ENCODE measurements at regions not wholly inside any gene's neighbourhood (a gene's known extent, or its start where the extent isn't known, plus 50 kb on each side); places are given as distances from the start of the nearest gene placed in this dataset.

DNA sequence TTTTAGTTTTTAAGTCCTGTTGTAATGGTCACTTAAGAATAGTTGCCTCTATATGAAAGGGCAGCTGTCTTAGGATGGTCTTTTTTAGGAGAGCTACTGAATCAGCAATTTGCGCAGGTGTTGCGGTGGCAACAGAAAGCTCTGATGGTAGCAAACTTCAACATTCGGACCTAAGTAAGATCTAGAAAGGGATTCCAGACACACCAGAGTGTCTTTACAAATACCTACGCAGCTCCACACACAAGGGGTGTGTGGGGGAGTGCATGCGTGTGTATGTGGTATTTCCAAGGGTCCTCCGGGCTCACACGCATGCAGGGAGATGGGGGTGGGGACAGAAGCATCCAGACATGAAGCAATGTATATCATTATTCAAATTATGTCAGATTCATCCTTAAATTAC, 438.6 kb upstream of the MGMT start:
- Histone ChIP-seq H4K8ac (ENCODE audit: low read depth, low read length) (no peak overlapping the region), H3K4me1 (ENCODE audit: control insufficient read depth in 2 of 2, insufficient read depth in 1 of 2, low read depth in 1 of 2, low read length in 2 of 2) (peaks cover 0 to 5% of the 10 kb centered on the region in 2 donors), H2BK5ac (ENCODE audit: low read length) (no peak overlapping the region), H2BK15ac (ENCODE audit: low read length) (no peak overlapping the region), H3K4me2 (ENCODE audit: insufficient read depth, low read length, poor library complexity, severe bottlenecking) (no peak overlapping the region), H3K4me3 (ENCODE audit: low read length in 2 of 2) (no peak overlapping the region), H3K79me1 (ENCODE audit: low read depth, low read length) (no peaks in the 10 kb centered on the region), H3K18ac (ENCODE audit: low read length) (no peak overlapping the region), H3K23ac (ENCODE audit: low read depth, low read length, poor library complexity) (no peak overlapping the region), H3K4ac (ENCODE audit: low read length) (no peak overlapping the region), H2BK12ac (ENCODE audit: low read length) (no peak overlapping the region), H2BK120ac (ENCODE audit: low read depth, low read length) (no peak overlapping the region), H3K9me3 (replicated peaks in 1 of 2; ENCODE audit: control insufficient read depth in 2 of 2, insufficient read depth in 1 of 2, low read depth in 1 of 2, low read length in 2 of 2) (no peaks in the 10 kb centered on the region), H3K9ac (ENCODE audit: low read depth, low read length, poor library complexity) (no peak overlapping the region), H3K36me3 (replicated peaks in 1 of 2; ENCODE audit: control insufficient read depth in 2 of 2, insufficient read depth in 2 of 2, low read length in 2 of 2) (no peaks in the 10 kb centered on the region), H3K27me3 (ENCODE audit: control insufficient read depth in 3 of 3, insufficient read depth in 3 of 3, low read depth in 1 of 3, low read length in 3 of 3) (no peaks in the 10 kb centered on the region), H4K91ac (ENCODE audit: low read depth, low read length, poor library complexity) (no peak overlapping the region), H2AK5ac (ENCODE audit: low read depth, low read length) (no peak overlapping the region), H3K27ac (replicated peaks; ENCODE audit: low read length) (no peak overlapping the region), H2AFZ (ENCODE audit: low read length) (no peak overlapping the region), H3K14ac (ENCODE audit: low read length) (no peak overlapping the region)
- DNase-seq (ENCODE audit: low spot score): no peak
- WGBS, 2 donors (ENCODE audit: extremely low coverage in 2 of 2, insufficient read length in 2 of 2, insufficient replicate concordance in 1 of 2): no CpG with 5 or more reads among the region's 7 CpGs

DNA sequence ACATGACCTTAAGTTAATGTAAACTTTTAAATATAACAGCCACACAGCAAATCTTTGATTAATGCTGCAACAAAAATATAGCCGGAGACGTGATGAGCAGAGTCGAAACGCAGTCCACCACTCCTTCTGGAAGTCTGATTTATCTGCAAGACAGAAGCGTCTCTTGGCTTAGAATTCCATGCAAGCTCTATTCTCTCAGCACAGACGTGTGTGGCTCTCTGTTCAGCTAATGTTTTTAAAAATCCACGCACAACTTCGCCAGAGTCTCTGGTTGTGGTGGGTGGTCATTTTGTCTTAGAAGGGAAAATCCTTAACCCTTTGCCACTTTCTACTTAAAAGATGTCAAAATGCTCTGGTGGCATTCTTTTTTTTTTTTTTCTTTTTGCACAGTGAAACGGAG, 438.0 kb upstream of the MGMT start:
- no peak overlapping the region for H3K27ac ChIP-seq (replicated peaks; ENCODE audit: low read length)
- H2AK5ac ChIP-seq (ENCODE audit: low read depth, low read length): no peak overlapping the region
- WGBS, 2 donors (ENCODE audit: extremely low coverage in 2 of 2, insufficient read length in 2 of 2, insufficient replicate concordance in 1 of 2): no CpG with 5 or more reads among the region's 9 CpGs
- H3K14ac ChIP-seq (ENCODE audit: low read length): no peak overlapping the region
- no peak overlapping the region for H3K18ac ChIP-seq (ENCODE audit: low read length)
- H3K9me3 ChIP-seq (replicated peaks in 1 of 2; ENCODE audit: control insufficient read depth in 2 of 2, insufficient read depth in 1 of 2, low read depth in 1 of 2, low read length in 2 of 2): no peaks in the 10 kb centered on the region
- no peak for DNase-seq (ENCODE audit: low spot score)
- no peaks in the 10 kb centered on the region for H3K36me3 ChIP-seq (replicated peaks in 1 of 2; ENCODE audit: control insufficient read depth in 2 of 2, insufficient read depth in 2 of 2, low read length in 2 of 2)
- no peak overlapping the region for H4K8ac ChIP-seq (ENCODE audit: low read depth, low read length)
- no peak overlapping the region for H3K4me2 ChIP-seq (ENCODE audit: insufficient read depth, low read length, poor library complexity, severe bottlenecking)
- H2BK12ac ChIP-seq (ENCODE audit: low read length): no peak overlapping the region
- no peaks in the 10 kb centered on the region for H3K79me1 ChIP-seq (ENCODE audit: low read depth, low read length)
- H2BK120ac ChIP-seq (ENCODE audit: low read depth, low read length): no peak overlapping the region
- no peak overlapping the region for H3K4me3 ChIP-seq (ENCODE audit: low read length in 2 of 2)
- no peak overlapping the region for H2BK5ac ChIP-seq (ENCODE audit: low read length)
- no peak overlapping the region for H2BK15ac ChIP-seq (ENCODE audit: low read length)
- H3K23ac ChIP-seq (ENCODE audit: low read depth, low read length, poor library complexity): no peak overlapping the region
- H3K9ac ChIP-seq (ENCODE audit: low read depth, low read length, poor library complexity): no peak overlapping the region
- H2AFZ ChIP-seq (ENCODE audit: low read length): no peak overlapping the region
- no peaks in the 10 kb centered on the region for H3K27me3 ChIP-seq (ENCODE audit: control insufficient read depth in 3 of 3, insufficient read depth in 3 of 3, low read depth in 1 of 3, low read length in 3 of 3)
- H4K91ac ChIP-seq (ENCODE audit: low read depth, low read length, poor library complexity): no peak overlapping the region
- peaks cover 0 to 6% of the 10 kb centered on the region in 2 donors for H3K4me1 ChIP-seq (ENCODE audit: control insufficient read depth in 2 of 2, insufficient read depth in 1 of 2, low read depth in 1 of 2, low read length in 2 of 2)
- H3K4ac ChIP-seq (ENCODE audit: low read length): no peak overlapping the region

DNA sequence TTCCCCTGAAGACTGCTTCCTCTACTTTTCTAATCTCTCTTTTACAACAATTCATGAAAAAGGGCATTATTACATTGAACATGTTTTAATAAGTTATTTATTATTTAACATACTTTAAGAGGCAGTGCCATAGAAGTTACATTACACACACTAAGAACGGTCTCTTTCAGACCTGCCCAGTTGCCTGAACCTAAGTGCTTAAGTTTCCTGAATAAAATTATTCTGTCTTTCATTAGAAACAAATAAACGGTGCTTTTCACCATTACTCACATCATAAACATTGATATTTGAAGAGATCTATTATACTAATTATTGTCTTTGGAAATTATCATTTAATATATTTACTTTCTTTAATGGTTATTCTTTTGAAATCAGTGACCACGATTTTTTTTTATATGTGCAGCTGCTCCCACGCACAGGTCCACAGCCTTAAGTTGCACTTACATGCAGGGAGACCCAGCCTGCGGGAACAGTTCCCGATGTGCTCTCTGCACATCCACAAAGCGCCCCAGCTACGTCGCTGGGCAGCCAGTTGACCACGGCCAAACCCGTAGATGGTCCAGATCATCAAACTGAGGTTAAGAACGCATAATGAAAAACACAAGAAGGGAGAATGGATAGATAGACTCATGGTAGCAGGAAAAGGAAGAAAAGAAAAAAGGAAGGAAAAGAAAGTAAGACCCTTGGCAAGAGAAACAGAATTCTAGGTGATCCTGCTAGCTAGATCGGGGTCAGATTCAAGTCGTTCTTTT, 437.0 kb upstream of the MGMT start:
- no peak for DNase-seq (ENCODE audit: low spot score)
- H2BK120ac ChIP-seq (ENCODE audit: low read depth, low read length): no peak overlapping the region
- H4K8ac ChIP-seq (ENCODE audit: low read depth, low read length): no peak overlapping the region
- H3K4ac ChIP-seq (ENCODE audit: low read length): no peak overlapping the region
- H3K18ac ChIP-seq (ENCODE audit: low read length): no peak overlapping the region
- no peaks in the 10 kb centered on the region for H3K79me1 ChIP-seq (ENCODE audit: low read depth, low read length)
- no peak overlapping the region for H2BK15ac ChIP-seq (ENCODE audit: low read length)
- no peak overlapping the region for H2AK5ac ChIP-seq (ENCODE audit: low read depth, low read length)
- no CpG with 5 or more reads among the region's 14 CpGs for WGBS, 2 donors (ENCODE audit: extremely low coverage in 2 of 2, insufficient read length in 2 of 2, insufficient replicate concordance in 1 of 2)
- H2BK5ac ChIP-seq (ENCODE audit: low read length): no peak overlapping the region
- no peak overlapping the region for H3K27ac ChIP-seq (replicated peaks; ENCODE audit: low read length)
- no peak overlapping the region for H2BK12ac ChIP-seq (ENCODE audit: low read length)
- H3K23ac ChIP-seq (ENCODE audit: low read depth, low read length, poor library complexity): no peak overlapping the region
- no peak overlapping the region for H3K9ac ChIP-seq (ENCODE audit: low read depth, low read length, poor library complexity)
- no peak overlapping the region for H4K91ac ChIP-seq (ENCODE audit: low read depth, low read length, poor library complexity)
- no peak overlapping the region for H3K14ac ChIP-seq (ENCODE audit: low read length)
- no peaks in the 10 kb centered on the region for H3K27me3 ChIP-seq (ENCODE audit: control insufficient read depth in 3 of 3, insufficient read depth in 3 of 3, low read depth in 1 of 3, low read length in 3 of 3)
- H2AFZ ChIP-seq (ENCODE audit: low read length): no peak overlapping the region
- no peaks in the 10 kb centered on the region for H3K36me3 ChIP-seq (replicated peaks in 1 of 2; ENCODE audit: control insufficient read depth in 2 of 2, insufficient read depth in 2 of 2, low read length in 2 of 2)
- H3K4me2 ChIP-seq (ENCODE audit: insufficient read depth, low read length, poor library complexity, severe bottlenecking): no peak overlapping the region
- peaks cover 0 to 5% of the 10 kb centered on the region in 2 donors for H3K4me1 ChIP-seq (ENCODE audit: control insufficient read depth in 2 of 2, insufficient read depth in 1 of 2, low read depth in 1 of 2, low read length in 2 of 2)
- H3K4me3 ChIP-seq (ENCODE audit: low read length in 2 of 2): no peak overlapping the region
- no peaks in the 10 kb centered on the region for H3K9me3 ChIP-seq (replicated peaks in 1 of 2; ENCODE audit: control insufficient read depth in 2 of 2, insufficient read depth in 1 of 2, low read depth in 1 of 2, low read length in 2 of 2)

DNA sequence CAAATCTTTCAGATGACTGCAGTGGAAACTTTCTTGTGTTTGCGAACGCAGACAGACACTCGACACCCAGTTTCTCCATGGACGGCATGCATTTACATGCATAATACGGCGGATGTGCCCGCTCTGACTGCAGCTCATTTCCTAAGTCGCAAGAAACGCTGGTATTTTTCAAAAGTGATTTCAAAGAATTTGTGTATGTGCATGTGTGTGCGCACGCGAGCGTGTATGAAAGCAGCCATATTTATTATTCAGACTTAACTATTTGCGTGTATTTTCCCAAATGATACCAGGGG, 436.5 kb upstream of the MGMT start:
- Histone ChIP-seq H3K36me3 (replicated peaks in 1 of 2; ENCODE audit: control insufficient read depth in 2 of 2, insufficient read depth in 2 of 2, low read length in 2 of 2) (no peaks in the 10 kb centered on the region), H3K27me3 (ENCODE audit: control insufficient read depth in 3 of 3, insufficient read depth in 3 of 3, low read depth in 1 of 3, low read length in 3 of 3) (no peaks in the 10 kb centered on the region), H2AFZ (ENCODE audit: low read length) (no peak overlapping the region), H3K14ac (ENCODE audit: low read length) (no peak overlapping the region), H2AK5ac (ENCODE audit: low read depth, low read length) (no peak overlapping the region), H4K8ac (ENCODE audit: low read depth, low read length) (no peak overlapping the region), H3K4me2 (ENCODE audit: insufficient read depth, low read length, poor library complexity, severe bottlenecking) (no peak overlapping the region), H3K18ac (ENCODE audit: low read length) (no peak overlapping the region), H3K4me3 (ENCODE audit: low read length in 2 of 2) (no peak overlapping the region), H3K79me1 (ENCODE audit: low read depth, low read length) (no peaks in the 10 kb centered on the region), H3K4me1 (ENCODE audit: control insufficient read depth in 2 of 2, insufficient read depth in 1 of 2, low read depth in 1 of 2, low read length in 2 of 2) (peaks cover 0 to 5% of the 10 kb centered on the region in 2 donors), H2BK120ac (ENCODE audit: low read depth, low read length) (no peak overlapping the region), H3K4ac (ENCODE audit: low read length) (no peak overlapping the region), H4K91ac (ENCODE audit: low read depth, low read length, poor library complexity) (no peak overlapping the region), H2BK15ac (ENCODE audit: low read length) (no peak overlapping the region), H3K9me3 (replicated peaks in 1 of 2; ENCODE audit: control insufficient read depth in 2 of 2, insufficient read depth in 1 of 2, low read depth in 1 of 2, low read length in 2 of 2) (no peaks in the 10 kb centered on the region), H2BK12ac (ENCODE audit: low read length) (no peak overlapping the region), H3K27ac (replicated peaks; ENCODE audit: low read length) (no peak overlapping the region), H3K23ac (ENCODE audit: low read depth, low read length, poor library complexity) (no peak overlapping the region), H2BK5ac (ENCODE audit: low read length) (no peak overlapping the region), H3K9ac (ENCODE audit: low read depth, low read length, poor library complexity) (no peak overlapping the region)
- DNase-seq (ENCODE audit: low spot score): no peak
- no CpG with 5 or more reads among the region's 14 CpGs for WGBS, 2 donors (ENCODE audit: extremely low coverage in 2 of 2, insufficient read length in 2 of 2, insufficient replicate concordance in 1 of 2)

All from neuronal stem cell (in vitro differentiated cells).